HG03432 (cell line): ENCODE measurements at regions not wholly inside any gene's neighbourhood (a gene's known extent, or its start where the extent isn't known, plus 50 kb on each side); places are given as distances from the start of the nearest gene placed in this dataset.
"Not testable (repeated sequence)": the region's sequence is repeated elsewhere in the genome, so short reads cannot be mapped to it uniquely, and the experiment has no call there.

Source experiments
- ATAC-seq: cut with Tn5 transposase; IDR thresholded peaks from one replicate; pipeline ENCODE4 v1.9.1; 2021; ENCODE audit warnings: mild to moderate bottlenecking, moderate library complexity; ENCODE audit not compliant: unreplicated experiment

GRCh38 chr3:72081471-72082185, 296.7 kb upstream of the PROK2 start:
- no peak for ATAC-seq

- ATAC-seq, result no peak
These were observed 295.9 kb upstream of the PROK2 start for GRCh38 chr3:72080800-72081199.

GRCh38 chr3:72080095-72080494, 295.1 kb upstream of the PROK2 start:
- ATAC-seq, result no peak

GRCh38 chr3:72079369-72079872, 294.5 kb upstream of the PROK2 start:
- no peak for ATAC-seq

- peak; percentile 27 for ATAC-seq
These were observed 293.9 kb upstream of the PROK2 start for GRCh38 chr3:72078676-72079368.

GRCh38 chr3:72077473-72078259, 292.7 kb upstream of the PROK2 start:
- peak; percentile 47 for ATAC-seq

GRCh38 chr3:72075848-72076247, 290.9 kb upstream of the PROK2 start:
- ATAC-seq, result not testable (repeated sequence)

- no peak for ATAC-seq
These were observed 286.7 kb upstream of the PROK2 start for GRCh38 chr3:72071624-72072023.

- ATAC-seq, result no peak
These were observed 285.1 kb upstream of the PROK2 start for GRCh38 chr3:72070005-72070404.

- no peak for ATAC-seq
These were observed 284.6 kb upstream of the PROK2 start for GRCh38 chr3:72069543-72069942.

- ATAC-seq, result no peak
These were observed 283.7 kb upstream of the PROK2 start for GRCh38 chr3:72068621-72069020.

- no peak for ATAC-seq
These were observed 282.8 kb upstream of the PROK2 start for GRCh38 chr3:72067721-72068120.

GRCh38 chr3:72065872-72066641, 281.1 kb upstream of the PROK2 start:
- ATAC-seq, result no peak

GRCh38 chr3:72065236-72065635, 280.3 kb upstream of the PROK2 start:
- ATAC-seq, result no peak

- ATAC-seq, result not testable (repeated sequence)
These were observed 279.8 kb upstream of the PROK2 start for GRCh38 chr3:72064727-72065126.

- no peak for ATAC-seq
These were observed 277.1 kb upstream of the PROK2 start for GRCh38 chr3:72062017-72062416.

GRCh38 chr3:72060447-72061034, 275.6 kb upstream of the PROK2 start:
- no peak for ATAC-seq

- no peak for ATAC-seq
These were observed 273.6 kb upstream of the PROK2 start for GRCh38 chr3:72058493-72059081.

GRCh38 chr3:72055436-72055835, 270.5 kb upstream of the PROK2 start:
- no peak for ATAC-seq

GRCh38 chr3:72054976-72055375, 270.0 kb upstream of the PROK2 start:
- ATAC-seq, result no peak
